Neutrophil (primary cell): ENCODE measurements at regions not wholly inside any gene's neighbourhood (a gene's known extent, or its start where the extent isn't known, plus 50 kb on each side); places are given as distances from the start of the nearest gene placed in this dataset.

Experiments
- H3K27ac ChIP-seq: fragments of 200-600 bp; sonication (generic); 2 replicates; pipeline ENCODE4 v1.5.1; 2016; ENCODE audit warnings: mild to moderate bottlenecking, moderate library complexity
- H3K27me3 ChIP-seq: fragments of 200-600 bp; sonication (generic); 2 replicates; pipeline ENCODE4 v1.6.0; 2016; ENCODE audit warnings: mild to moderate bottlenecking
- H3K36me3 ChIP-seq: fragments of 200-600 bp; sonication (generic); 2 replicates; pipeline ENCODE4 v1.5.1; 2017
- H3K4me1 ChIP-seq, 2 experiments: fragments of 200-600 bp in 1 of 2; sonication (generic) in 1 of 2; 1 replicate in 1 of 2; 2 replicates in 1 of 2; pipeline versions ENCODE4 v1.5.1 to v1.6.1; 2013 to 2016; ENCODE audit warnings: low read depth in 1 of 2, low read length in 1 of 2, mild to moderate bottlenecking in 1 of 2, moderate library complexity in 1 of 2; ENCODE audit not compliant: control insufficient read depth in 1 of 2, insufficient read depth in 1 of 2
- H3K4me3 ChIP-seq, 2 experiments: fragments of 200-600 bp in 1 of 2; sonication (generic) in 1 of 2; 1 replicate in 1 of 2; 2 replicates in 1 of 2; pipeline ENCODE4 v1.5.1; 2013 to 2016; ENCODE audit warnings: low read depth in 1 of 2, low read length in 1 of 2, mild to moderate bottlenecking in 1 of 2, moderate library complexity in 1 of 2
- H3K9me3 ChIP-seq: fragments of 200-600 bp; sonication (generic); 2 replicates; pipeline ENCODE4 v1.5.1; 2016
- TF ChIP-seq, protein P1 (sequence below): fragments of 200-600 bp; sonication (generic); IDR thresholded peaks from 2 replicates; pipeline ENCODE4 v1.5.1; 2016; ENCODE audit warnings: antibody characterized with exemption

DNA sequence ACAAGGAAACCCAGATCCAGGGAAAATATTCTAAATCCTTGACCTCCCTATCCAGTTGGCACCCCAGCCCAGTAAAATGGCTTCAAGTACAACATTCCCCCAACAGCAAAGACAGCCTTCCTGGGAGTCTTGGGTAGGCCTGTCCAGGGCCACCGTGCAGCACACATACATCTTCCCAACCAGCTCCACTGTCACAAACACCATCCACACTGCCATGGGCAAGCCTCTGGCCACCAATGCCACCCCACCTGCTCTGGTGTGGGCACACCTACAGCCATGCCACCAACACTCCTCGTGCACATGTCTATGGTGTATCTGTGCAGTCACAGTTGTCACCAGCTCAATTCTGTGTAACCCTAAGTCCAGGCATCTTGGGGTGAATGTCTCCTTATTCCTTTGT is 193.2 kb downstream of the DAD1 start:
- H3K9me3 ChIP-seq, result no peaks in the 10 kb centered on the region
- TF ChIP-seq, protein P1, sequence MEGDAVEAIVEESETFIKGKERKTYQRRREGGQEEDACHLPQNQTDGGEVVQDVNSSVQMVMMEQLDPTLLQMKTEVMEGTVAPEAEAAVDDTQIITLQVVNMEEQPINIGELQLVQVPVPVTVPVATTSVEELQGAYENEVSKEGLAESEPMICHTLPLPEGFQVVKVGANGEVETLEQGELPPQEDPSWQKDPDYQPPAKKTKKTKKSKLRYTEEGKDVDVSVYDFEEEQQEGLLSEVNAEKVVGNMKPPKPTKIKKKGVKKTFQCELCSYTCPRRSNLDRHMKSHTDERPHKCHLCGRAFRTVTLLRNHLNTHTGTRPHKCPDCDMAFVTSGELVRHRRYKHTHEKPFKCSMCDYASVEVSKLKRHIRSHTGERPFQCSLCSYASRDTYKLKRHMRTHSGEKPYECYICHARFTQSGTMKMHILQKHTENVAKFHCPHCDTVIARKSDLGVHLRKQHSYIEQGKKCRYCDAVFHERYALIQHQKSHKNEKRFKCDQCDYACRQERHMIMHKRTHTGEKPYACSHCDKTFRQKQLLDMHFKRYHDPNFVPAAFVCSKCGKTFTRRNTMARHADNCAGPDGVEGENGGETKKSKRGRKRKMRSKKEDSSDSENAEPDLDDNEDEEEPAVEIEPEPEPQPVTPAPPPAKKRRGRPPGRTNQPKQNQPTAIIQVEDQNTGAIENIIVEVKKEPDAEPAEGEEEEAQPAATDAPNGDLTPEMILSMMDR, result no peak
- no peaks in the 10 kb centered on the region for H3K36me3 ChIP-seq
- H3K4me1 ChIP-seq, result peaks cover 48 to 63% of the 10 kb centered on the region in 2 experiments
- H3K27me3 ChIP-seq, result no peaks in the 10 kb centered on the region
- no peak overlapping the region for H3K4me3 ChIP-seq
- no peak overlapping the region for H3K27ac ChIP-seq

DNA sequence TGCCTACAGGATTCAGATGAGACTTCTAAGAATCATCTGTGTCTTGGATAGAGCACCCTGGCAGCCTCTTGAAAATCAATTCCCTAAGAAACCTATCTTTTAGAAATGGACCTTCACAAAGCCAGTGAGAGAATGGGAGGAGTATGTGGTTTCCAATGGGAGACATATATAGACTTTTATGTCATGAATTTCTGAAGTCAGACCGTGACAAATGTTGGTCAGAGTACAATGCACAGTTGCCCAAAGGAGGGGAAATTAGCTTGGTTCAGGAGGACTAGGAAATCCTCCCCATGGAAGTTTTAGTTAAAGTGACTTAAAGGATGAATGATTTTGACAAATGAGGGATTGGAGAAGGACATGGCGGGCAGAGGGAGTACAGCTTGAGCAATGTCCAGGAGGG is 194.4 kb downstream of the DAD1 start:
- Histone ChIP-seq H3K4me1 (peaks cover 46 to 59% of the 10 kb centered on the region in 2 experiments), H3K27me3 (no peaks in the 10 kb centered on the region), H3K36me3 (no peaks in the 10 kb centered on the region), H3K27ac (no peak overlapping the region), H3K4me3 (no peak overlapping the region), H3K9me3 (no peaks in the 10 kb centered on the region)
- TF ChIP-seq, protein P1, result no peak

DNA sequence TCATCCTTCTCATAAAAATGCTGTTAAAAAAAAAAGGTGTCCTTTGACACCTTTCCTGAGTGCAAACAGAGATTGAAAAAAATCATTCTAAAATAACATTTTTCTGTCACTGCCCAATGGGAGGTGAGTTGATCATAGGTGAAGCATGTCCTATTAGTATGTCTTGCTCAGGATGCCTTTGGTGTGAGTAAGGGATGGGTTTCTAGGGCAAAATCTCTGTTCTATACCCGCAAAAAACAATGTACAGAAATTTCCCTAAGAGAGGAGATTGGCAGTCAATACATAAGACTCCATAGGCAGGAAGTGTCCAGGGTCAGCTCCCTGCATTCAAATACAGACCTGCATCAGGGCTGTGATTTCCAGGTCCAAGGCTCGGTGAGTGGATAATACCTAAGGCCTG is 195.2 kb downstream of the DAD1 start:
- H3K27me3 ChIP-seq, result no peaks in the 10 kb centered on the region
- no peak overlapping the region for H3K4me3 ChIP-seq
- TF ChIP-seq, protein P1, result no peak
- peaks cover 38 to 51% of the 10 kb centered on the region in 2 experiments for H3K4me1 ChIP-seq
- no peaks in the 10 kb centered on the region for H3K9me3 ChIP-seq
- H3K36me3 ChIP-seq, result no peaks in the 10 kb centered on the region
- no peak overlapping the region for H3K27ac ChIP-seq

DNA sequence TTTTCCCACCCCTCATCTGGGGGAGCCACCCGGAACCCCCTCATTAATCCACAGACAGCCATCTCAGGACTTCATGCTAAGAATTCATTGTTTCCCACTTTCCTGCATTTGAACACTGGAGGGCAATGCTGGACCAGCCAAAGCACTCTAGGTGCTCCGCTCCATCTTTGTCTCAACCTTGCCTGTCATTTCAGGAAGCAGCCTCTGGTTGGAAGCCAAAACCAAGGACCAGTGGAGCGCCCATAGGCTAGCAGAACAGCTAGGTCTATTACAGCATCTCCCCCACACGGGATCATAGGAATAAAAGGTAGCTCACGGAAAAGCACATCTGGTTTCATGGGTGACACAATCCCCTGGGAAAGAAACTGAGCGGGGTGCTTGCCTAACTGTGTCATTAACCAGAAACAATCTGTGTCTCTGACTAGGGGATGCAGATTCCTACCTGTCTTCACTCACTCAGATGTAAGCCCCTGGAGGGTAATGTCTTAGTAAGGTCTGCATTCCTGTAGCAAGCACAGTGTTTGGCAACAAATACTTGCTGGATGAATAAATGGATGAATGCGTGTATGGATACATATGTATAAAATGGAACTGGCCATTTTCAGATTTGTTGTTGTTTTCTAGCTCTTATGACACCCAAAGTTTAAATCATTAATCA is 197.0 kb downstream of the DAD1 start:
- Histone ChIP-seq H3K4me1 (peaks cover 20 to 36% of the 10 kb centered on the region in 2 experiments), H3K27ac (peak overlapping the region; percentile 79), H3K36me3 (no peaks in the 10 kb centered on the region), H3K27me3 (no peaks in the 10 kb centered on the region), H3K4me3 (peak overlapping the region; percentile 19 to 39), H3K9me3 (no peaks in the 10 kb centered on the region)
- TF ChIP-seq, protein P1, result peak; percentile 74

DNA sequence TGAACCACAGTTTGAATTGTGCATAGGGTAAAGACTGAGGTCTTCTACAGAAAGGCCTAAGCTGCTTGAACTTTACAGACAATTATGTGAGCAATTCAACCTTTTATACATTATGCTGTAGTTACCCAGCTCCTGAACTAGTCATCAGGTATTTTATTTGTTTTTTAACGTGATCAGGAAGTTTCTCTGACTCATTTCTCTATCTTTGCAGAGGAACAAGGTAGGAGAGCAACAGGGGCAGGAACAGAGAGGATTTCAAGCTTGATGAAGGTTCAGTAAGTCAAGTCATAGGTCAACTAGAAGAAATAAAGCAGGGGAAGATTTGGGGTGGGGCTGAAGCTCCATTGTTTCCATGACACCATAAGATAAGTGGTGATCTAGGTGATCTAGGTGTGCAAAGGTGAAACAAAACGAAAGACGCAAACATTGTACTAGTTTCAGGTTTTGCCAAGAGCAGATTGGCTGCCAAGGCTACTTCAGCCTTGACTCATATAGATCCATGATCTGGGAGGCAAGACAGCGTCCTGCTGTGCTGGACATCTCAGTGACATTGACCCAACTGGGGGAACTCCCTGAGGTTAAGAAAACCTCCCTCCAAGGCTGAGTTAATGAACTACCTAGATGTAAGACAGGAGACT is 198.1 kb downstream of the DAD1 start:
- Histone ChIP-seq H3K27ac (no peak overlapping the region), H3K36me3 (no peaks in the 10 kb centered on the region), H3K27me3 (no peaks in the 10 kb centered on the region), H3K9me3 (no peaks in the 10 kb centered on the region), H3K4me3 (no peak overlapping the region), H3K4me1 (peaks cover 18 to 29% of the 10 kb centered on the region in 2 experiments)
- TF ChIP-seq, protein P1, result no peak
